ENCODE measurements at regions not wholly inside any gene's neighbourhood (a gene's known extent, or its start where the extent isn't known, plus 50 kb on each side); places are given as distances from the start of the nearest gene placed in this dataset.

- no peak for DNase-seq (ENCODE audit: low read depth in 2 of 2)
Measured at GRCh38 chr14:85415015-85415712, 114.8 kb upstream of the FLRT2 start.

- DNase-seq (ENCODE audit: low read depth in 2 of 2), result no peak
Measured at GRCh38 chr14:85416771-85417170, 113.2 kb upstream of the FLRT2 start.

DNA sequence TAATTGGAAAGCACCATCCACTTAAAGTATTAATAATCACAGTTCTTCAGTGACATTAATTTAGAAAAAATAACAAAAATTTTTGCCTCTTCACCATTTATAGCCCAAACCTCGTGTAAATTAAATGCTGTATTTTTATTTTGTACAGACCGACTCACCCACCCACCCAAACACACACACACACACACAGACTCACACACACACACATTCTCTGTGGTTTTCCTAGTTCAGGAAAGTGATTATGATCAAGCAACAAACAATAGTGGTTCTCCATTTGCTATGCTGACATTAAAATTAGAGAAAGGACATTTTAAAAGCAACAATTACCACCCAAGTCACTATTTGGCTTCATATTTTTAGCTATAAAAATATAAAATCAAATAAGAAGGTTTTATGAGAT lies 112.5 kb upstream of the FLRT2 start:
- no peak for DNase-seq (ENCODE audit: low read depth in 2 of 2)

- no peak for DNase-seq (ENCODE audit: low read depth in 2 of 2)
Measured at GRCh38 chr14:85418721-85419120, 111.2 kb upstream of the FLRT2 start.

- no peak for DNase-seq (ENCODE audit: low read depth in 2 of 2)
Measured at GRCh38 chr14:85420278-85420677, 109.7 kb upstream of the FLRT2 start.

DNA sequence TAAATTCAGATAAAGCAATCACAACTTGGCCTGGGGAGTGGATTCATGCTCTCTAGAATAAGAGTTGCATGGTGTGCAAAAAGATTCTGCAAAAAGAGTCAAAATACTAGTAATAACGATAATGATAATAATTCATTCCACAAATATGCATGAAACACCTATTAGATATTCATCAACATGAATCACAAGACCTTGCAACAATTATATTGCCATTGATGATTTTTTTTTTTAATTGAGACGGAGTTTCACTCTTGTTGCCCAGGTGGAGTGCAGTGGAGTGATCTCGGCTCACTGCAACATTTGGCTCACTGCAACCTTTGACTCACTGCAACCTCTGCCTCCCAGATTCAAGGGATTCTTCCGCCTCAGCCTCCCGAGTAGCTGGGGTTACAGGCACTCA lies 109.2 kb upstream of the FLRT2 start:
- DNase-seq (ENCODE audit: low read depth in 2 of 2), result no peak

DNA sequence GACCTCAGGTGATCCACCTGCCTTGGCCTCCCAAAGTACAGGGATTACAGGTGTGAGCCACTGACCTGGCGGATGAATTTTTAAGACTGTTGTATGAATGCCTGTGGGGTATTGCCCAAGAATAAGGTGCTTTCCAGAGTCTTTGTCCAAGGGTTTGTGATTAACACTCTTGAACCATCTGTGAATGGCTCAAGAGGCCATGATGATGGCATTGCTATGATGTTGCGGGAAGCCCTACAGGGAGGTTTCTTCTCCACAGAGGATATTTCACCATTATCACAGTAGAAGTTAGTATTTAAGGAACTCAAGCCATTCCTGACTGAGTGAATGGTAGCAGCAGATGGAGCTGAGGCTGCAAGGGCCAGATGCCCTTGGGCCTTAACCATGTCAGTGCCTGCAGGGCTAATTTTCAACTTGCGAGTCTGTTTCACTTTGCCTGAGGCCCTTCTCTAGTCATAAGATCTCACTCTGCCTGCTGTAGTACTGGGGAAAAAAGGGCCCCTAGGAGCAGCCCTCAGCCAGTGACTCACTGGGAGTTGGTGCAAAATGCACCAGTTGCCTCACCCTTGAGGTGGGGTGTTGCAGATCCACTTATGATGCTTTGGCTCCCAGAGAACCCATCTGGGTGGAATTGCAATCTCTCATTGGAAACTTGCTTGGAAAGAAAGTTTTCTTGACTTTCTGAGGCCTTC lies 108.6 kb upstream of the FLRT2 start:
- DNase-seq (ENCODE audit: low read depth in 2 of 2), result no peak

- DNase-seq (ENCODE audit: low read depth in 2 of 2), result no peak
Measured at GRCh38 chr14:85423889-85424288, 106.1 kb upstream of the FLRT2 start.

- no peak for DNase-seq (ENCODE audit: low read depth in 2 of 2)
Measured at GRCh38 chr14:85425507-85425906, 104.4 kb upstream of the FLRT2 start.

GRCh38 chr14:85426068-85426935 lies 103.6 kb upstream of the FLRT2 start:
- DNase-seq (ENCODE audit: low read depth in 2 of 2), result no peak

- no peak for DNase-seq (ENCODE audit: low read depth in 2 of 2)
Measured at GRCh38 chr14:85428926-85429325, 101.0 kb upstream of the FLRT2 start.

DNA sequence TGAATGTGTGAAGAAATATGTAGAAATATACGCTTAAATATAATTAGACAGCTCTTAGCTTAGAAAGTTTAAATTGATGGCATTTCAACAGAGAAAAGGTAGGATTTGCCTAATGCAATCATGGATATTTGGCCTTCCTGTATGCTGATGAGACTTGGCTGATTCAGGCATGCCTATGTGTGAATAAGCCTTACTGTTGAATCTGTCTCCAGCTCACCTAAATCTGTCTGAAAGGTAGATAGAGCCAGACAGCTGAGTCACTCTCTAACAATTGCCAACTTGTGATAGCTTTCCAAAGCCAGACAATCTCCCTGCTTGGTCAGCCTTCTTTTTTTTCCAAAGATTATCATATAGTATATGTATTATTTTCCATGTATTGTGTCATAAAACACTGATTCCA lies 92.8 kb upstream of the FLRT2 start:
- no peak for DNase-seq (ENCODE audit: low read depth in 2 of 2)

GRCh38 chr14:85438001-85438400 lies 91.9 kb upstream of the FLRT2 start:
- no peak for DNase-seq (ENCODE audit: low read depth in 2 of 2)

GRCh38 chr14:85438481-85438942 lies 91.4 kb upstream of the FLRT2 start:
- DNase-seq (ENCODE audit: low read depth in 2 of 2), result no peak

DNA sequence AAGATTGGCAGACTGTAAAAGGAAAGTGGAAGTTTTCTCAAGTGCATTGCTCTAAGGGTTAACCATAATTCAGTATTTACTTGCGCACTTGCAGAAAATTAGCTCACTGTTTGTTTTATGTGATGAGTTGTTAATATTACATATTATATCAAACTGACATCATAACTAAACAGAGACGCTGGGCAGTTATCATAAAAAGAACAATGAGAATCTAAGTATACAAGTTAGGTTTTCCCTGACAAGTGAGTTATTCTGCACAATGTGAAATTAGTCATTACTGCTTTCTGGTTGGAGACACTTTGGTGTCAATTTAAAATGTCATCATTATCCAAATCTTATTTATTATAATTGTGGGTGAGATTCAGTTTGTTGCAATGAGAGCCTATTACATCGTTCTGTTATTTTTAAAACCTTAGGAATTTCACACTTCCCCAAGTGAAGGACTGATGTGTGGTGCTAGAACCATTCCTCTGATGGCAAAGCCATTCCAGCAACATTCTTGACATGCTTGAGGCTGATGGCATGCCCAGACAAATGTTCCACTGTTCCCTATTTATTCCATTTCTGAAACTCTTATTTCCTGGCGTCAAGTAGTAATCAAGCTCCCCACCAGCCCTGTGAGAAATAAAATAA lies 90.1 kb upstream of the FLRT2 start:
- no peak for DNase-seq (ENCODE audit: low read depth in 2 of 2)

DNA sequence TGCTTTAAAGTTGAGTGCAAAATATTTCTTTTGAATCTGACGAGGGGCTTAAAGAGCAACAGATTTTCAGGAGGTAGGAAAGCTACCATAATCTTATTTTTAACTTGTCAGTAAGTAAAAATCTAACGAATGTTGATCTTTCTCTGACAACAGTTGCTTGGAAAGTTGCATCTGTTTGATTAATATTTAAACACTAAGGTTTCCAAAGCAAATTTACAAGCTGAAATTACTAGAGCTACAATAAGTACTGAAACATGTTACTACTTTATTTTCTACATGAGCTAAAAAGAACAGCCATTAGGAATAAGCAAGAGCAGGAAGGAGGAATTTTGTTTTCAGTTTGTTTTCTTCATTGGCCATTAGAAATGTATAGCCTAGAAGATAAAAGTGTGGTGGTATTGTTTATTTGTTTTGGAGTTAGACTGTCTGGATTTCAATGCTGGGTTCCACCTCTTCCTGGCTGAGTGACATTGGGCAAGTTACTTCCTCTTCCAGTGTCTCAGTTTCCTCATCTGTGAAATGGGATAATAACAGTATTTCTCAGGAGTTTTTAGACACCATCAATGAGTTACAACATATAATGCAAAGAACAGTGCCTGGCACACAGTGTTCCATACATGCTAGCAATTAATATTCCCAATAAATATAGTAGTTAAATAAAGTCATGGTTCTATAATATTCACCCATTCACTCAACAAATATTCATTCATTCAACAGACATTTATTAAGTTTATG lies 87.9 kb upstream of the FLRT2 start:
- DNase-seq (ENCODE audit: low read depth in 2 of 2), result no peak

- no peak for DNase-seq (ENCODE audit: low read depth in 2 of 2)
Measured at GRCh38 chr14:85442996-85443395, 86.9 kb upstream of the FLRT2 start.

DNA sequence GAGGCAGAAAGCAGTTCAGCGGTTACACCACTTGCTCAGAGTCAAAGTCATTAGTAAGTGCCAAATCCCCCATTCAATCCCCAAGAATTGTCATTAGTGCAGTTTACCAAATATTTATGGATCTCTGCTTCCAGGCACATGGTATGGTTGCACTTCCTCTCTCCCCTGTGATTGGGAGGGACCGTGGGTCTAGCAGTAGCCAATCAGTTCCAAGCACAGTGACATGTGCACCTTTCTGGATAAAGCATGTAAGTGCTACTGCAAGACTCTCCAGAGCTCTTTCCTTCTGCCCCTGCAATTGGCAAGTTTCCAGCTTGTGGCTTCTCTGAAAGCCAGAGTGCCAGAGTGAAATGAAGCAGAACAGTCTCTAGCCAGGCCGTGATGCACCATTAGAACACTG lies 85.3 kb upstream of the FLRT2 start:
- no peak for DNase-seq (ENCODE audit: low read depth in 2 of 2)

DNA sequence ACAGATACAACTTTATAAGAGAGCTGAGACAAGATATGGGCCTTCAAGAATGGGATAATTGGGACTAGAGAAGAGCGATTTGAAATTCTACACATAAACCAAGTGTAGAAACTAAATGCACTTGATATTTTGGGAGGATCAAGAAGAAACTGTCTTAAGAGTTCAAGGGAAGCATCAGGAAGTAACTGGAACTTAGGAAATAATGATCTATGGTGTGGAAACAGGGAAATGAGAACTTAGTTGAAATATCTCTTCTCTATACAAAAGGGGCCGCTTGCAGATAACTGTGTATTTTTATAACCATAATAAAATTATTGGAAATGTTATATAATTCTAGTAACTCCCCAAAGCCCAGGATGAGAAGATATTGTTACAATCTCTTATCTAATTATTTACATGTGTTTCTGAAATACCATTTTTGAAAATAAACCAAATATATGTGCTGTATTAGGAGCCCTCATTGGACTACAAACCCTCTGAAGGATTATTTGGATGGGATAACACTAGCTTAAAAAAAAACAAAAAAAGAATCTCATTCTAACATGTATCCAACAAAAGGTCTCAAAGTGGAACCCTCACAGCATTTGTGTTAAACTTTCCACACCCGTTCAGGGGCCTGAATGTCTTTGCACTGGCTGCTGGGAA lies 84.7 kb upstream of the FLRT2 start:
- no peak for DNase-seq (ENCODE audit: low read depth in 2 of 2)

DNA sequence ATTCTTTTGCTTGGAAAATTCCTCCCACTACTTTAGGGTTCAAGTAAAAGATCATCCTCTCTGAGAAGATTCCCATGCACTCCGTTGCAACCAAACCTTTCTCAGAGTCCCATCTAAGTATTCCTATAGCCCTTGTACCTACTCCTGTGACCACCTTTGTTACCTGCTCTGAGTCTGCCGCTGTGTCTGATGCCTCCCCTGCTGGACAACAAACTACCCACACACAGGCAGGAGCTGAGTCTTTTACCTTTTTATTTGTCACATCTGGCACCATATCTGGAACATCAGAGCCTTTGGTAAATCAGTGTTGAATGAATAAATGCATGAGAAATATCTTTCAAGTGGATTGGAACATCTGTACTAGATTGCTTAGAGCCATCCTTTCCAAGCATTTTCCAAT lies 82.1 kb upstream of the FLRT2 start:
- no peak for DNase-seq (ENCODE audit: low read depth in 2 of 2)

DNA sequence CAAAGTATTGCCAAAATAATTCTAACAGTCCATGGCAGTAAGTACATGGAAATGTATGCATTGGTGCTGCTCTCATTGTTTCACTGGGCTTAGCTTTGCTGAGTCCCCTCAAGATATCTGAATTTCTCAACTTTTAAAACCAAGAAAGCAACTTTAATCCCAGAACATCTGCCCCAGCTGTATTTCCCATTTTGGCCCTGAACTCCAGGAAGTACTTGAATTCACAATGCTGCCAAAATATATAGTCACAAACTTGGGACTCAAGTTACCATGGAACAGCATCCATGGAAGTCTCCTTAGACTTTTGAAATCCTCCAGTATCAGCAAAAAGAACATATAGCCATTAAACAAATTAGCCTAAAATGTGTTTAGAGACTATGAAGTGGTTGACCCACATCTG lies 78.5 kb upstream of the FLRT2 start:
- no peak for DNase-seq (ENCODE audit: low read depth in 2 of 2)

Measured in stimulated activated CD8-positive, alpha-beta memory T cell treated with anti-CD3 and anti-CD28 coated beads, Interleukin-2, amount 100 ng/mL, for 48 hours (primary cell).